ENCODE measurements at regions not wholly inside any gene's neighbourhood (a gene's known extent, or its start where the extent isn't known, plus 50 kb on each side); places are given as distances from the start of the nearest gene placed in this dataset.
"Not testable (repeated sequence)": the region's sequence is repeated elsewhere in the genome, so short reads cannot be mapped to it uniquely, and the experiment has no call there.

- DNase-seq, result peak; percentile 94
Observed at GRCh38 chr6:16947375-16948015, 154.4 kb upstream of the STMND1 start.

- no peak for DNase-seq
Observed at GRCh38 chr6:16944596-16944995, 157.3 kb upstream of the STMND1 start.

- DNase-seq, result no peak
Observed at GRCh38 chr6:16939839-16940238, 162.0 kb upstream of the STMND1 start.

- no peak for DNase-seq
Observed at GRCh38 chr6:16939351-16939750, 162.5 kb upstream of the STMND1 start.

- DNase-seq, result no peak
Observed at GRCh38 chr6:16936893-16937292, 165.0 kb upstream of the STMND1 start.

- no peak for DNase-seq
Observed at GRCh38 chr6:16933961-16934360, 167.9 kb upstream of the STMND1 start.

- no peak for DNase-seq
Observed at GRCh38 chr6:16933532-16933931, 168.3 kb upstream of the STMND1 start.

- no peak for DNase-seq
Observed at GRCh38 chr6:16932920-16933319, 168.9 kb upstream of the STMND1 start.

- not testable (repeated sequence) for DNase-seq
Observed at GRCh38 chr6:16931079-16931478, 169.8 kb upstream of the ATXN1 start.

GRCh38 chr6:16930432-16930831, 169.2 kb upstream of the ATXN1 start:
- no peak for DNase-seq

- DNase-seq, result peak; percentile 12
Observed at GRCh38 chr6:16929809-16930208, 168.5 kb upstream of the ATXN1 start.

- no peak for DNase-seq
Observed at GRCh38 chr6:16928387-16928786, 167.1 kb upstream of the ATXN1 start.

GRCh38 chr6:16927205-16927604, 165.9 kb upstream of the ATXN1 start:
- no peak for DNase-seq

GRCh38 chr6:16925461-16925860, 164.2 kb upstream of the ATXN1 start:
- no peak for DNase-seq

- no peak for DNase-seq
Observed at GRCh38 chr6:16922282-16922681, 161.0 kb upstream of the ATXN1 start.

GRCh38 chr6:16921399-16922110, 160.3 kb upstream of the ATXN1 start:
- DNase-seq, result no peak

GRCh38 chr6:16918586-16918985, 157.3 kb upstream of the ATXN1 start:
- no peak for DNase-seq

- no peak for DNase-seq
Observed at GRCh38 chr6:16914184-16914583, 152.9 kb upstream of the ATXN1 start.

- DNase-seq, result no peak
Observed at GRCh38 chr6:16912756-16913155, 151.5 kb upstream of the ATXN1 start.

GRCh38 chr6:16911088-16911487, 149.8 kb upstream of the ATXN1 start:
- no peak for DNase-seq

GRCh38 chr6:16909658-16910360, 148.5 kb upstream of the ATXN1 start:
- no peak for DNase-seq

- no peak for DNase-seq
Observed at GRCh38 chr6:16907991-16908390, 146.7 kb upstream of the ATXN1 start.

GRCh38 chr6:16904957-16905356, 143.7 kb upstream of the ATXN1 start:
- no peak for DNase-seq

GRCh38 chr6:16903470-16903869, 142.2 kb upstream of the ATXN1 start:
- peak; percentile 61 for DNase-seq

All from NCI-H446 treated with DMSO at 0.1 percent for 48 hours (cell line).